Common myeloid progenitor, CD34-positive (primary cell): ENCODE measurements at regions not wholly inside any gene's neighbourhood (a gene's known extent, or its start where the extent isn't known, plus 50 kb on each side); places are given as distances from the start of the nearest gene placed in this dataset.

Source experiments
- CTCF ChIA-PET: fragments of 350-600 bp; sonication (Branson Sonifier 250); formaldehyde crosslinking; loops from one replicate; lab custom pipeline; 2021; ENCODE audit warnings: antibody characterized with exemption; lab: Charles Lee
- POLR2A ChIA-PET: fragments of 350-600 bp; sonication (Branson Sonifier 250); formaldehyde crosslinking; loops from one replicate; lab custom pipeline; 2021; ENCODE audit warnings: antibody characterized with exemption; lab: Charles Lee
- DNase-seq, 3 donors: peaks; one replicate each; pipeline versions ENCODE4 v3.0.0 to v3.0.0-alpha.2; 2013
- H3K27ac ChIP-seq, 2 experiments: 1 replicate in 1 of 2; 2 replicates in 1 of 2; pipeline ENCODE4 v1.7.0; 2013; ENCODE audit warnings: inconsistent platforms in 2 of 2, low read length in 2 of 2, mild to moderate bottlenecking in 2 of 2, low read depth in 1 of 2, moderate library complexity in 1 of 2; ENCODE audit not compliant: severe bottlenecking in 2 of 2, insufficient read depth in 1 of 2, poor library complexity in 1 of 2
- H3K27me3 ChIP-seq, 5 experiments: replicated peaks in 2 of 5; 1 replicate in 3 of 5; 2 replicates in 2 of 5; pipeline versions ENCODE4 v1.6.1 to v1.7.0; 2013; ENCODE audit warnings: low read length in 4 of 5, mild to moderate bottlenecking in 2 of 5, moderate library complexity in 2 of 5, inconsistent platforms in 1 of 5; ENCODE audit not compliant: insufficient read depth in 5 of 5, control insufficient read depth in 4 of 5
- H3K36me3 ChIP-seq, 4 experiments: 1 replicate in 2 of 4; 2 replicates in 2 of 4; pipeline versions ENCODE4 v1.6.1 to v1.7.0; 2013; ENCODE audit warnings: low read length in 3 of 4, control low read depth in 1 of 4, mild to moderate bottlenecking in 1 of 4; ENCODE audit not compliant: control insufficient read depth in 4 of 4, insufficient read depth in 4 of 4
- H3K4me1 ChIP-seq, 4 experiments: 1 replicate in 3 of 4; 2 replicates in 1 of 4; pipeline versions ENCODE4 v1.6.1 to v1.7.1; 2013; ENCODE audit warnings: low read length in 3 of 4, mild to moderate bottlenecking in 3 of 4, control low read depth in 1 of 4, inconsistent platforms in 1 of 4, moderate library complexity in 1 of 4; ENCODE audit not compliant: control insufficient read depth in 4 of 4, insufficient read depth in 4 of 4; ENCODE audit errors: control extremely low read depth in 1 of 4
- H3K4me3 ChIP-seq, 7 experiments: 1 replicate in 4 of 7; 2 replicates in 3 of 7; pipeline versions ENCODE4 v1.5.1 to v1.7.0; 2013; ENCODE audit warnings: mild to moderate bottlenecking in 7 of 7, low read length in 6 of 7, moderate library complexity in 6 of 7, inconsistent platforms in 2 of 7, low read depth in 2 of 7, control low read depth in 1 of 7; ENCODE audit not compliant: insufficient read depth in 4 of 7, control insufficient read depth in 1 of 7; ENCODE audit errors: extremely low read depth in 1 of 7
- H3K9me3 ChIP-seq, 5 experiments: 1 replicate in 4 of 5; 2 replicates in 1 of 5; pipeline versions ENCODE4 v1.6.1 to v1.7.1; 2013; ENCODE audit warnings: low read length in 4 of 5, mild to moderate bottlenecking in 2 of 5, inconsistent platforms in 1 of 5, low read depth in 1 of 5, moderate library complexity in 1 of 5; ENCODE audit not compliant: control insufficient read depth in 4 of 5, insufficient read depth in 2 of 5; ENCODE audit errors: control extremely low read depth in 1 of 5
- WGBS: methylation state at CpG from one replicate; pipeline ENCODE4 v1.1.5; 2013; ENCODE audit not compliant: insufficient coverage; 5-methylcytosine and 5-hydroxymethylcytosine counted together

- Histone ChIP-seq H3K4me3 (no peak overlapping the region), H3K27me3 (peaks cover 0 to 1% (median 0%) of the 10 kb centered on the region in 5 experiments), H3K9me3 (no peaks in the 10 kb centered on the region), H3K27ac (no peak overlapping the region), H3K36me3 (no peaks in the 10 kb centered on the region), H3K4me1 (no peaks in the 10 kb centered on the region)
- POLR2A ChIA-PET = no interaction called here
- CTCF ChIA-PET = no interaction called here
- WGBS = 88% methylated on average over 4 of the region's 5 CpGs
- DNase-seq = no peak
Observed at GRCh38 chr19:33941133-33941532, 144.5 kb downstream of the KCTD15 start.

- Histone ChIP-seq H3K4me1 (no peaks in the 10 kb centered on the region), H3K36me3 (no peaks in the 10 kb centered on the region), H3K4me3 (no peak overlapping the region), H3K9me3 (no peaks in the 10 kb centered on the region), H3K27me3 (peaks cover 0 to 4% (median 0%) of the 10 kb centered on the region in 5 experiments), H3K27ac (no peak overlapping the region)
- ChIA-PET POLR2A (no interaction called here), CTCF (no interaction called here)
- DNase-seq = no peak
- 96% methylated on average over 6 of the region's 6 CpGs for WGBS
Observed at GRCh38 chr19:33946535-33947264, 150.0 kb downstream of the KCTD15 start.

- H3K4me3 ChIP-seq = no peak overlapping the region
- 94% methylated on average over 3 of the region's 5 CpGs for WGBS
- CTCF ChIA-PET = no interaction called here
Observed at GRCh38 chr19:33947265-33947964, 150.7 kb downstream of the KCTD15 start.

GRCh38 chr19:33948651-33949335, 152.1 kb downstream of the KCTD15 start:
- H3K36me3 ChIP-seq = no peaks in the 10 kb centered on the region
- WGBS = 92% methylated on average over 8 of the region's 8 CpGs
- CTCF ChIA-PET = no interaction called here

More at GRCh38 chr19:33947265-33947964, 150.7 kb downstream of the KCTD15 start:
- Histone ChIP-seq H3K9me3 (no peaks in the 10 kb centered on the region), H3K27ac (no peak overlapping the region), H3K4me1 (no peaks in the 10 kb centered on the region), H3K27me3 (peaks cover 0 to 4% (median 0%) of the 10 kb centered on the region in 5 experiments), H3K36me3 (no peaks in the 10 kb centered on the region)
- POLR2A ChIA-PET = no interaction called here
- no peak for DNase-seq

GRCh38 chr19:33950091-33950750, 153.6 kb downstream of the KCTD15 start:
- Histone ChIP-seq H3K9me3 (no peaks in the 10 kb centered on the region), H3K36me3 (no peaks in the 10 kb centered on the region), H3K4me3 (no peak overlapping the region), H3K27ac (no peak overlapping the region), H3K27me3 (peaks cover 0 to 8% (median 0%) of the 10 kb centered on the region in 5 experiments), H3K4me1 (no peaks in the 10 kb centered on the region)
- DNase-seq = no peak
- 91% methylated on average over 6 of the region's 17 CpGs for WGBS
- CTCF ChIA-PET = interaction anchor here (0.7 kb wide), 1 partner anchor 382 kb away, joined by 3 read pairs; no protein-coding TSS in a partner anchor
- POLR2A ChIA-PET = no interaction called here

More at GRCh38 chr19:33948651-33949335, 152.1 kb downstream of the KCTD15 start:
- Histone ChIP-seq H3K4me1 (no peaks in the 10 kb centered on the region), H3K9me3 (no peaks in the 10 kb centered on the region), H3K27ac (no peak overlapping the region), H3K4me3 (no peak overlapping the region), H3K27me3 (peaks cover 0 to 8% (median 0%) of the 10 kb centered on the region in 5 experiments)
- POLR2A ChIA-PET = no interaction called here
- DNase-seq = no peak

GRCh38 chr19:33953023-33953422, 156.4 kb downstream of the KCTD15 start:
- Histone ChIP-seq H3K4me1 (no peaks in the 10 kb centered on the region), H3K9me3 (no peaks in the 10 kb centered on the region), H3K36me3 (no peaks in the 10 kb centered on the region), H3K27me3 (peaks cover 0 to 8% (median 0%) of the 10 kb centered on the region in 5 experiments), H3K27ac (no peak overlapping the region), H3K4me3 (no peak overlapping the region)
- 100% methylated on average over 6 of the region's 8 CpGs for WGBS
- ChIA-PET CTCF (no interaction called here), POLR2A (no interaction called here)
- no peak for DNase-seq
